GM23338 (cell line): ENCODE measurements at regions not wholly inside any gene's neighbourhood (a gene's known extent, or its start where the extent isn't known, plus 50 kb on each side); places are given as distances from the start of the nearest gene placed in this dataset.
A peak's percentile ranks its signal among the peaks of the same experiment; 100 is the strongest.

Source experiments
- ATAC-seq: fragments of 200-7000 bp; cut with Tn5 transposase; 3 replicates; pipeline ENCODE4 v1.9.1; 2020
- DNase-seq: peaks from one replicate; pipeline ENCODE4 v3.0.0-alpha.2; 2015; ENCODE audit warnings: low spot score
- H2AFZ ChIP-seq: fragments of 200-600 bp; sonication (generic); 2 replicates; pipeline ENCODE4 v1.8.0; 2016; ENCODE audit warnings: antibody characterized with exemption, mild to moderate bottlenecking, moderate library complexity
- H3F3A ChIP-seq: fragments of 200-600 bp; sonication (generic); replicated peaks from 2 replicates; pipeline ENCODE4 v1.8.0; 2017; ENCODE audit warnings: antibody characterized with exemption, mixed run types, low read depth
- H3K27ac ChIP-seq: fragments of 200-600 bp; sonication (generic); 2 replicates; pipeline ENCODE4 v1.6.1; 2016; ENCODE audit warnings: low read depth
- H3K27me3 ChIP-seq: fragments of 200-600 bp; sonication (generic); 2 replicates; pipeline ENCODE4 v1.8.0; 2016; ENCODE audit warnings: mild to moderate bottlenecking, mixed run types, moderate library complexity; ENCODE audit not compliant: insufficient read depth
- H3K36me3 ChIP-seq: fragments of 200-600 bp; sonication (generic); 2 replicates; pipeline ENCODE4 v1.8.0; 2016; ENCODE audit warnings: mild to moderate bottlenecking; ENCODE audit not compliant: insufficient read depth
- H3K4me1 ChIP-seq: fragments of 200-600 bp; sonication (generic); 2 replicates; pipeline ENCODE4 v1.8.0; 2016; ENCODE audit warnings: mild to moderate bottlenecking, moderate library complexity; ENCODE audit not compliant: insufficient read depth
- H3K4me2 ChIP-seq: fragments of 200-600 bp; sonication (generic); 2 replicates; pipeline ENCODE4 v1.7.1; 2017; ENCODE audit warnings: mixed run types
- H3K4me3 ChIP-seq: fragments of 200-600 bp; sonication (generic); 2 replicates; pipeline ENCODE4 v1.6.1; 2016; ENCODE audit warnings: mixed run types
- H3K79me2 ChIP-seq: fragments of 200-600 bp; sonication (generic); replicated peaks from 2 replicates; pipeline ENCODE4 v1.8.0; 2017; ENCODE audit warnings: mild to moderate bottlenecking; ENCODE audit not compliant: insufficient read depth
- H3K9me2 ChIP-seq: fragments of 200-600 bp; sonication (generic); 2 replicates; pipeline ENCODE4 v1.8.0; 2017; ENCODE audit not compliant: insufficient read depth
- H4K20me1 ChIP-seq: fragments of 200-600 bp; sonication (generic); replicated peaks from 2 replicates; pipeline ENCODE4 v1.8.0; 2017; ENCODE audit warnings: mild to moderate bottlenecking; ENCODE audit not compliant: insufficient read depth
- H3K27ac Mint-ChIP-seq: 2 replicates; pipeline ENCODE4 v1.8.0; 2020; ENCODE audit warnings: inconsistent platforms, mild to moderate bottlenecking, moderate library complexity, mixed read lengths
- H3K27me3 Mint-ChIP-seq: 3 replicates; pipeline ENCODE4 v1.8.0; 2022; ENCODE audit warnings: low read depth, mild to moderate bottlenecking, moderate library complexity, mixed read lengths, inconsistent platforms; ENCODE audit not compliant: insufficient read depth, poor library complexity
- H3K36me3 Mint-ChIP-seq: 3 replicates; pipeline ENCODE4 v1.8.0; 2021; ENCODE audit warnings: low read depth, mild to moderate bottlenecking, inconsistent platforms, moderate library complexity, mixed read lengths
- H3K4me1 Mint-ChIP-seq: 3 replicates; pipeline ENCODE4 v1.8.0; 2020; ENCODE audit warnings: mild to moderate bottlenecking, inconsistent platforms, mixed read lengths
- H3K4me3 Mint-ChIP-seq: 3 replicates; pipeline ENCODE4 v1.8.0; 2021; ENCODE audit warnings: moderate library complexity, mild to moderate bottlenecking, inconsistent platforms, mixed read lengths
- H3K9me3 Mint-ChIP-seq: 3 replicates; pipeline ENCODE4 v1.8.0; 2020; ENCODE audit warnings: moderate library complexity, mild to moderate bottlenecking, inconsistent platforms, mixed read lengths
- CREB1 ChIP-seq: fragments of 250-450 bp; sonication (Bioruptor Pico); IDR thresholded peaks from 2 replicates; pipeline ENCODE4 v1.5.0; 2020; ENCODE audit warnings: low read depth, mild to moderate bottlenecking, moderate library complexity
- CTCF ChIP-seq, 2 experiments: fragments of 200-600 bp in 1 of 2; sonication (generic) in 1 of 2; conservative IDR thresholded peaks; 2 replicates each; pipeline versions ENCODE4 v1.5.1 to v1.6.1; 2016 to 2017; ENCODE audit warnings: antibody characterized with exemption in 2 of 2, low read depth in 2 of 2, mild to moderate bottlenecking in 2 of 2, moderate library complexity in 1 of 2
- ETS1 ChIP-seq: IDR thresholded peaks from 2 replicates; pipeline ENCODE4 v1.6.1; 2016; ENCODE audit warnings: antibody characterized with exemption
- EZH2 ChIP-seq: fragments of 200-600 bp; sonication (generic); IDR thresholded peaks from one replicate; pipeline ENCODE4 v1.8.0; 2017; ENCODE audit warnings: antibody characterized with exemption, mild to moderate bottlenecking, low read depth; ENCODE audit not compliant: unreplicated experiment
- EZH2phosphoT487 ChIP-seq: fragments of 200-600 bp; sonication (generic); IDR thresholded peaks from one replicate; pipeline ENCODE4 v1.8.1; 2018; ENCODE audit warnings: antibody characterized with exemption; ENCODE audit not compliant: unreplicated experiment
- JUNB ChIP-seq: IDR thresholded peaks from one replicate; pipeline ENCODE4 v1.6.1; 2016; ENCODE audit warnings: antibody characterized with exemption; ENCODE audit not compliant: unreplicated experiment
- NANOG ChIP-seq: IDR thresholded peaks from 2 replicates; pipeline ENCODE4 v1.6.1; 2016; ENCODE audit warnings: antibody characterized with exemption, borderline replicate concordance
- POLR2AphosphoS5 ChIP-seq: IDR thresholded peaks from 2 replicates; pipeline ENCODE4 v1.6.1; 2016; ENCODE audit warnings: antibody characterized with exemption, low read depth
- REST ChIP-seq: IDR thresholded peaks from one replicate; pipeline ENCODE4 v1.6.1; 2018; ENCODE audit warnings: antibody characterized with exemption; ENCODE audit not compliant: unreplicated experiment
- STAT1 ChIP-seq: IDR thresholded peaks from one replicate; pipeline ENCODE4 v1.6.1; 2016; ENCODE audit warnings: antibody characterized with exemption; ENCODE audit not compliant: unreplicated experiment
- ZNF114 ChIP-seq: fragments of 250-450 bp; sonication (Bioruptor Pico); IDR thresholded peaks from 2 replicates; pipeline ENCODE4 v1.5.0; 2020; ENCODE audit warnings: mild to moderate bottlenecking, moderate library complexity
- ZNF331 ChIP-seq: fragments of 250-450 bp; sonication (Bioruptor Pico); IDR thresholded peaks from 2 replicates; pipeline ENCODE4 v1.5.0; 2020; ENCODE audit warnings: low read depth, mild to moderate bottlenecking, moderate library complexity
- ZNF462 ChIP-seq: fragments of 250-450 bp; sonication (Bioruptor Pico); IDR thresholded peaks from 2 replicates; pipeline ENCODE4 v1.5.0; 2020; ENCODE audit warnings: mild to moderate bottlenecking, moderate library complexity

- Histone ChIP-seq H3K9me2 (peaks cover 4% of the 10 kb centered on the region), H3K36me3 (no peaks in the 10 kb centered on the region), H3F3A (no peaks in the 10 kb centered on the region), H3K4me3 (no peak overlapping the region), H4K20me1 (no peaks in the 10 kb centered on the region), H3K4me1 (peaks cover 3% of the 10 kb centered on the region; the same call in 1 of the 2 replicates), H3K79me2 (no peaks in the 10 kb centered on the region), H3K27ac (no peak overlapping the region), H2AFZ (0 out of 2 replicates have a peak overlapping the region, but pooled peaks have one; percentile 20), H3K27me3 (no peaks in the 10 kb centered on the region), H3K4me2 (no peak overlapping the region)
- TF ChIP-seq JUNB (no peak), STAT1 (no peak), CREB1 (CRISPR knock-in tag) (no peak), NANOG (no peak), POLR2AphosphoS5 (no peak), ZNF331 (no peak), CTCF (conservative IDR thresholded peaks at IDR 0.05; ENCODE audit: low read depth in 2 of 2) (no peak), EZH2phosphoT487 (no peak), ZNF462 (CRISPR knock-in tag) (no peak), ETS1 (no peak), ZNF114 (CRISPR knock-in tag) (no peak), EZH2 (no peak), REST (no peak)
- peaks cover 7% of the 10 kb centered on the region for H3K4me1 Mint-ChIP-seq
- DNase-seq (no peak), ATAC-seq (no peak; the same call in 2 of the 3 replicates)
- no peak overlapping the region for H3K4me3 Mint-ChIP-seq
- no peak overlapping the region for H3K27ac Mint-ChIP-seq
- H3K9me3 Mint-ChIP-seq = no peaks in the 10 kb centered on the region
- no peaks in the 10 kb centered on the region for H3K36me3 Mint-ChIP-seq
- peaks cover 3% of the 10 kb centered on the region for H3K27me3 Mint-ChIP-seq
Measured at GRCh38 chr5:158368686-158369085, 509.7 kb upstream of the CLINT1 start.
